SK-N-SH (cell line): ENCODE measurements at regions not wholly inside any gene's neighbourhood (a gene's known extent, or its start where the extent isn't known, plus 50 kb on each side); places are given as distances from the start of the nearest gene placed in this dataset.

Experiments
- CTCF ChIA-PET: fragments of 300-600, 350-600 bp; formaldehyde crosslinking; extraction: SDS; loops from one replicate; lab custom pipeline; 2021; lab: Yijun Ruan, JAX
- POLR2A ChIA-PET: fragments of 350-600 bp; sonication (Branson Sonifier 250); formaldehyde crosslinking; extraction: SDS; loops from one replicate; lab custom pipeline; 2020; ENCODE audit warnings: antibody characterized with exemption, inconsistent platforms; lab: Yijun Ruan, JAX
- DNase-seq: peaks from one replicate; pipeline ENCODE4 v3.0.0; 2012
- H2AFZ ChIP-seq: fragments of 200-600 bp; sonication (generic); 2 replicates; pipeline ENCODE4 v1.8.1; 2016; ENCODE audit warnings: antibody characterized with exemption, mild to moderate bottlenecking, low read depth
- H3F3A ChIP-seq: fragments of 200-600 bp; sonication (generic); replicated peaks from 2 replicates; pipeline ENCODE3; 2016; ENCODE audit warnings: antibody characterized with exemption, mild to moderate bottlenecking; ENCODE audit not compliant: insufficient read depth
- H3K27ac ChIP-seq, 2 experiments: fragments of 200-500 bp in 1 of 2; fragments of 200-600 bp in 1 of 2; sonication (Bioruptor generic) in 1 of 2; sonication (generic), shearing (Covaris generic) in 1 of 2; 2 replicates each; pipeline versions ENCODE4 v1.5.1 to v1.6.1; 2014 to 2016; ENCODE audit warnings: low read depth in 2 of 2, inconsistent platforms in 1 of 2, low read length in 1 of 2, mild to moderate bottlenecking in 1 of 2, mixed read lengths in 1 of 2
- H3K27me3 ChIP-seq: fragments of 200-600 bp; sonication (generic), shearing (Covaris generic); 2 replicates; pipeline ENCODE4 v1.6.1; 2016; ENCODE audit warnings: mixed run types; ENCODE audit not compliant: insufficient read depth
- H3K36me3 ChIP-seq, 2 experiments: fragments of 200-500 bp in 1 of 2; fragments of 200-600 bp in 1 of 2; sonication (Bioruptor generic) in 1 of 2; sonication (generic) in 1 of 2; replicated peaks in 1 of 2; 2 replicates each; pipeline versions ENCODE3 to v1.5.1; 2014 to 2016; ENCODE audit warnings: low read length in 1 of 2, mild to moderate bottlenecking in 1 of 2; ENCODE audit not compliant: insufficient read depth in 2 of 2, control insufficient read depth in 1 of 2
- H3K4me1 ChIP-seq, 2 experiments: fragments of 200-500 bp in 1 of 2; fragments of 200-600 bp in 1 of 2; sonication (Bioruptor generic) in 1 of 2; sonication (generic), shearing (Covaris generic) in 1 of 2; 2 replicates each; pipeline versions ENCODE4 v1.5.1 to v1.6.1; 2014 to 2016; ENCODE audit warnings: low read depth in 1 of 2, low read length in 1 of 2, mixed run types in 1 of 2; ENCODE audit not compliant: insufficient read depth in 2 of 2, control insufficient read depth in 1 of 2
- H3K4me2 ChIP-seq: fragments of 200-600 bp; sonication (generic), shearing (Covaris generic); 2 replicates; pipeline ENCODE4 v1.6.1; 2017; ENCODE audit warnings: mixed run types
- H3K4me3 ChIP-seq, 2 experiments: fragments of 200-500 bp in 1 of 2; fragments of 200-600 bp in 1 of 2; sonication (Bioruptor generic) in 1 of 2; sonication (generic), shearing (Covaris generic) in 1 of 2; 2 replicates each; pipeline versions ENCODE4 v1.5.1 to v1.8.1; 2014 to 2016; ENCODE audit warnings: low read depth in 2 of 2, inconsistent platforms in 1 of 2, low read length in 1 of 2, mild to moderate bottlenecking in 1 of 2, mixed read lengths in 1 of 2, moderate library complexity in 1 of 2
- H3K79me2 ChIP-seq: fragments of 200-600 bp; sonication (generic); 2 replicates; pipeline ENCODE4 v1.8.1; 2017; ENCODE audit warnings: mild to moderate bottlenecking; ENCODE audit not compliant: insufficient read depth
- H3K9ac ChIP-seq: fragments of 200-600 bp; sonication (generic); 2 replicates; pipeline ENCODE4 v1.6.1; 2017; ENCODE audit warnings: mixed run types
- H3K9me2 ChIP-seq: fragments of 200-600 bp; sonication (generic); 2 replicates; pipeline ENCODE4 v1.6.1; 2017; ENCODE audit warnings: mixed run types
- H3K9me3 ChIP-seq: fragments of 200-600 bp; sonication (generic); 2 replicates; pipeline ENCODE4 v1.6.1; 2017; ENCODE audit warnings: mixed run types, mild to moderate bottlenecking, moderate library complexity
- H4K20me1 ChIP-seq: fragments of 200-600 bp; sonication (generic); 2 replicates; pipeline ENCODE4 v1.6.1; 2017; ENCODE audit warnings: mild to moderate bottlenecking, mixed run types; ENCODE audit not compliant: insufficient read depth
- CHD2 ChIP-seq: fragments of 150-350 bp; IDR thresholded peaks from 2 replicates; pipeline ENCODE4 v1.6.1; 2018; ENCODE audit warnings: low read length; ENCODE audit not compliant: partially characterized antibody
- ELF1 ChIP-seq: IDR thresholded peaks from 2 replicates; pipeline ENCODE4 v1.4.0; 2012
- FOSL2 ChIP-seq: IDR thresholded peaks from 2 replicates; pipeline ENCODE4 v1.4.0; 2012; ENCODE audit warnings: low read depth, mild to moderate bottlenecking, moderate library complexity, borderline replicate concordance
- FOXJ3 ChIP-seq: sonication (generic); formaldehyde crosslinking; IDR thresholded peaks from 2 replicates; pipeline ENCODE4 v1.5.1; 2020; ENCODE audit warnings: mild to moderate bottlenecking, missing genetic modification reagents
- FOXM1 ChIP-seq: IDR thresholded peaks from 2 replicates; pipeline ENCODE4 v1.4.0; 2012; ENCODE audit warnings: low read depth, mild to moderate bottlenecking
- GATA2 ChIP-seq: sonication (generic); formaldehyde crosslinking; IDR thresholded peaks from 2 replicates; pipeline ENCODE4 v1.5.0; 2020; ENCODE audit warnings: mild to moderate bottlenecking, missing genetic modification reagents
- IRF3 ChIP-seq: fragments of 150-350 bp; IDR thresholded peaks from 2 replicates; pipeline ENCODE4 v1.6.1; 2016; ENCODE audit warnings: mild to moderate bottlenecking, low read depth, low read length
- JUND ChIP-seq: IDR thresholded peaks from 2 replicates; pipeline ENCODE4 v1.4.0; 2012
- MXI1 ChIP-seq: IDR thresholded peaks from 2 replicates; pipeline ENCODE4 v1.6.1; 2012; ENCODE audit warnings: mild to moderate bottlenecking, low read depth, low read length, improper control_type of control experiment
- NFIC ChIP-seq: IDR thresholded peaks from 2 replicates; pipeline ENCODE4 v1.4.0; 2012; ENCODE audit warnings: borderline replicate concordance
- RAD21 ChIP-seq: IDR thresholded peaks from 2 replicates; pipeline ENCODE4 v1.6.1; 2012; ENCODE audit warnings: mild to moderate bottlenecking, low read length
- RFX5 ChIP-seq: IDR thresholded peaks from 2 replicates; pipeline ENCODE4 v1.6.1; 2012; ENCODE audit warnings: mild to moderate bottlenecking, improper control_type of control experiment, low read length
- RXRA ChIP-seq: IDR thresholded peaks from 2 replicates; pipeline ENCODE4 v1.4.0; 2012; ENCODE audit warnings: low read depth, mild to moderate bottlenecking, borderline replicate concordance
- SMC3 ChIP-seq: IDR thresholded peaks from 2 replicates; pipeline ENCODE4 v1.6.1; 2012; ENCODE audit warnings: low read depth, low read length, improper control_type of control experiment
- TCF12 ChIP-seq: IDR thresholded peaks from 2 replicates; pipeline ENCODE4 v1.4.0; 2012
- ZBTB33 ChIP-seq: IDR thresholded peaks from 2 replicates; pipeline ENCODE4 v1.4.0; 2012; ENCODE audit warnings: low read depth, borderline replicate concordance
- WGBS: methylation state at CpG from one replicate; pipeline ENCODE4 v1.1.6; 2017; ENCODE audit warnings: low lambda C conversion rate; 5-methylcytosine and 5-hydroxymethylcytosine counted together
- TF ChIP-seq, protein P1 (sequence below): IDR thresholded peaks from 2 replicates; pipeline ENCODE4 v1.4.0; 2012; ENCODE audit warnings: low read depth, borderline replicate concordance
- TF ChIP-seq, protein P2 (sequence below): IDR thresholded peaks from 2 replicates; pipeline ENCODE4 v1.6.1; 2012; ENCODE audit warnings: mild to moderate bottlenecking, low read depth, low read length, moderate library complexity
- TF ChIP-seq, protein P3 (sequence below): IDR thresholded peaks from 2 replicates; pipeline ENCODE4; 2012
- TF ChIP-seq, protein P4 (sequence below): fragments of 200-600 bp; sonication (generic); IDR thresholded peaks from 2 replicates; pipeline ENCODE4 v1.6.1; 2017; ENCODE audit warnings: antibody characterized with exemption, mild to moderate bottlenecking, moderate library complexity

DNA sequence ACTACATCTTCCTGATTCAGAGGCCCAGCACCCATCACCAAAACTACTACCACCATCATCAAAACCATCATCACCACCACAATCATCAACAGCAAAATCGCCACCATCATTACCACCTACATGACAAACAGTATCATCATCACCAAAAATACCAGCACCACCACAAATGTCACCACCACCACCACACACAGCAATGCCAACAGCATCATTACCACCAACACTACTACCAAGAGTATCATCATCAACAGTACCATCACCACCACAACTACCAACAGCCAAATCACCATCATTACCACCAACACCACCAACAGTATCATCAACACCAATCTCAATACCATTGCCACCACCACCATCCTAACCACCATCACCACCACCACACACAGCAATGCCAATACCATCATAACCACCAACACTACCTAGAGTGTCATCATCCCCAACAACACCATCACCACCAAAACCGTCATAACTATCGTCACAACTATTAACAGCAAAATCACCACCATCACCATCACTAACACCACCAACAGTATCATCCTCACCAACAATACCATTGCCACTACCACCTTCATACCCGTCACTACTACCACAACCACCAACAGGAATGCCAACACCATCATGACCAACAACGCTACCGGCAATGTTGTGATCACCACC, 64.6 kb upstream of the TEX51 start:
- CTCF ChIA-PET, result no interaction called here
- H2AFZ ChIP-seq, result no peak overlapping the region
- DNase-seq, result no peak
- no peaks in the 10 kb centered on the region for H3K27me3 ChIP-seq
- POLR2A ChIA-PET, result no interaction called here
- H3K4me1 ChIP-seq, result peaks cover 0 to 3% of the 10 kb centered on the region in 2 experiments; a peak in 1 of 4 replicates
- H3F3A ChIP-seq, result no peaks in the 10 kb centered on the region
- WGBS, result 50% methylated on average over 6 of the region's 6 CpGs
- no peaks in the 10 kb centered on the region for H3K9me2 ChIP-seq
- H3K27ac ChIP-seq, result no peak overlapping the region
- no peaks in the 10 kb centered on the region for H3K79me2 ChIP-seq
- TF ChIP-seq, protein P1, sequence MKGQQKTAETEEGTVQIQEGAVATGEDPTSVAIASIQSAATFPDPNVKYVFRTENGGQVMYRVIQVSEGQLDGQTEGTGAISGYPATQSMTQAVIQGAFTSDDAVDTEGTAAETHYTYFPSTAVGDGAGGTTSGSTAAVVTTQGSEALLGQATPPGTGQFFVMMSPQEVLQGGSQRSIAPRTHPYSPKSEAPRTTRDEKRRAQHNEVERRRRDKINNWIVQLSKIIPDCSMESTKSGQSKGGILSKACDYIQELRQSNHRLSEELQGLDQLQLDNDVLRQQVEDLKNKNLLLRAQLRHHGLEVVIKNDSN, result no peak
- TF ChIP-seq, protein P2, sequence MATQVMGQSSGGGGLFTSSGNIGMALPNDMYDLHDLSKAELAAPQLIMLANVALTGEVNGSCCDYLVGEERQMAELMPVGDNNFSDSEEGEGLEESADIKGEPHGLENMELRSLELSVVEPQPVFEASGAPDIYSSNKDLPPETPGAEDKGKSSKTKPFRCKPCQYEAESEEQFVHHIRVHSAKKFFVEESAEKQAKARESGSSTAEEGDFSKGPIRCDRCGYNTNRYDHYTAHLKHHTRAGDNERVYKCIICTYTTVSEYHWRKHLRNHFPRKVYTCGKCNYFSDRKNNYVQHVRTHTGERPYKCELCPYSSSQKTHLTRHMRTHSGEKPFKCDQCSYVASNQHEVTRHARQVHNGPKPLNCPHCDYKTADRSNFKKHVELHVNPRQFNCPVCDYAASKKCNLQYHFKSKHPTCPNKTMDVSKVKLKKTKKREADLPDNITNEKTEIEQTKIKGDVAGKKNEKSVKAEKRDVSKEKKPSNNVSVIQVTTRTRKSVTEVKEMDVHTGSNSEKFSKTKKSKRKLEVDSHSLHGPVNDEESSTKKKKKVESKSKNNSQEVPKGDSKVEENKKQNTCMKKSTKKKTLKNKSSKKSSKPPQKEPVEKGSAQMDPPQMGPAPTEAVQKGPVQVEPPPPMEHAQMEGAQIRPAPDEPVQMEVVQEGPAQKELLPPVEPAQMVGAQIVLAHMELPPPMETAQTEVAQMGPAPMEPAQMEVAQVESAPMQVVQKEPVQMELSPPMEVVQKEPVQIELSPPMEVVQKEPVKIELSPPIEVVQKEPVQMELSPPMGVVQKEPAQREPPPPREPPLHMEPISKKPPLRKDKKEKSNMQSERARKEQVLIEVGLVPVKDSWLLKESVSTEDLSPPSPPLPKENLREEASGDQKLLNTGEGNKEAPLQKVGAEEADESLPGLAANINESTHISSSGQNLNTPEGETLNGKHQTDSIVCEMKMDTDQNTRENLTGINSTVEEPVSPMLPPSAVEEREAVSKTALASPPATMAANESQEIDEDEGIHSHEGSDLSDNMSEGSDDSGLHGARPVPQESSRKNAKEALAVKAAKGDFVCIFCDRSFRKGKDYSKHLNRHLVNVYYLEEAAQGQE, result no peak
- TF ChIP-seq, protein P3, sequence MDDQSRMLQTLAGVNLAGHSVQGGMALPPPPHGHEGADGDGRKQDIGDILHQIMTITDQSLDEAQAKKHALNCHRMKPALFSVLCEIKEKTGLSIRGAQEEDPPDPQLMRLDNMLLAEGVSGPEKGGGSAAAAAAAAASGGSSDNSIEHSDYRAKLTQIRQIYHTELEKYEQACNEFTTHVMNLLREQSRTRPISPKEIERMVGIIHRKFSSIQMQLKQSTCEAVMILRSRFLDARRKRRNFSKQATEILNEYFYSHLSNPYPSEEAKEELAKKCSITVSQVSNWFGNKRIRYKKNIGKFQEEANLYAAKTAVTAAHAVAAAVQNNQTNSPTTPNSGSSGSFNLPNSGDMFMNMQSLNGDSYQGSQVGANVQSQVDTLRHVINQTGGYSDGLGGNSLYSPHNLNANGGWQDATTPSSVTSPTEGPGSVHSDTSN, result no peak
- TF ChIP-seq JUND (no peak), RXRA (no peak), NFIC (no peak), GATA2 (CRISPR knock-in tag) (no peak), FOXM1 (no peak), FOXJ3 (CRISPR knock-in tag) (no peak), CHD2 (no peak), SMC3 (no peak), ZBTB33 (no peak), RAD21 (no peak), MXI1 (no peak), FOSL2 (no peak), RFX5 (no peak), ELF1 (no peak), TCF12 (no peak), IRF3 (no peak)
- TF ChIP-seq, protein P4, sequence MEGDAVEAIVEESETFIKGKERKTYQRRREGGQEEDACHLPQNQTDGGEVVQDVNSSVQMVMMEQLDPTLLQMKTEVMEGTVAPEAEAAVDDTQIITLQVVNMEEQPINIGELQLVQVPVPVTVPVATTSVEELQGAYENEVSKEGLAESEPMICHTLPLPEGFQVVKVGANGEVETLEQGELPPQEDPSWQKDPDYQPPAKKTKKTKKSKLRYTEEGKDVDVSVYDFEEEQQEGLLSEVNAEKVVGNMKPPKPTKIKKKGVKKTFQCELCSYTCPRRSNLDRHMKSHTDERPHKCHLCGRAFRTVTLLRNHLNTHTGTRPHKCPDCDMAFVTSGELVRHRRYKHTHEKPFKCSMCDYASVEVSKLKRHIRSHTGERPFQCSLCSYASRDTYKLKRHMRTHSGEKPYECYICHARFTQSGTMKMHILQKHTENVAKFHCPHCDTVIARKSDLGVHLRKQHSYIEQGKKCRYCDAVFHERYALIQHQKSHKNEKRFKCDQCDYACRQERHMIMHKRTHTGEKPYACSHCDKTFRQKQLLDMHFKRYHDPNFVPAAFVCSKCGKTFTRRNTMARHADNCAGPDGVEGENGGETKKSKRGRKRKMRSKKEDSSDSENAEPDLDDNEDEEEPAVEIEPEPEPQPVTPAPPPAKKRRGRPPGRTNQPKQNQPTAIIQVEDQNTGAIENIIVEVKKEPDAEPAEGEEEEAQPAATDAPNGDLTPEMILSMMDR, result no peak
- H3K36me3 ChIP-seq, result no peaks in the 10 kb centered on the region
- H3K9ac ChIP-seq, result no peak overlapping the region
- no peaks in the 10 kb centered on the region for H4K20me1 ChIP-seq
- no peak overlapping the region for H3K4me2 ChIP-seq
- H3K4me3 ChIP-seq, result no peak overlapping the region
- H3K9me3 ChIP-seq, result no peaks in the 10 kb centered on the region
